WTC11 (cell line): ENCODE measurements at regions not wholly inside any gene's neighbourhood (a gene's known extent, or its start where the extent isn't known, plus 50 kb on each side); places are given as distances from the start of the nearest gene placed in this dataset.

Source experiments
- ATAC-seq: fragments of 200-7000 bp; cut with Tn5 transposase; 2 replicates; pipeline ENCODE4 v1.10.0; 2021; ENCODE audit warnings: mild to moderate bottlenecking, moderate library complexity
- CTCF ChIA-PET: fragments of 300-600 bp; sonication (Branson Sonifier 250); formaldehyde crosslinking; loops from one replicate; lab custom pipeline; 2021; ENCODE audit warnings: antibody characterized with exemption; lab: Charles Lee
- POLR2A ChIA-PET: fragments of 350-600 bp; sonication (Branson Sonifier 250); formaldehyde crosslinking; loops from one replicate; lab custom pipeline; 2021; ENCODE audit warnings: antibody characterized with exemption; lab: Charles Lee
- DNase-seq: peaks from one replicate; pipeline ENCODE4 v3.0.0; 2021; ENCODE audit warnings: low spot score
- H3K27ac Mint-ChIP-seq: 2 replicates; pipeline ENCODE4 v1.8.0; 2021; ENCODE audit warnings: mixed read lengths
- H3K27me3 Mint-ChIP-seq: 2 replicates; pipeline ENCODE4 v1.8.0; 2021; ENCODE audit warnings: low read depth, mild to moderate bottlenecking, moderate library complexity, mixed read lengths
- H3K36me3 Mint-ChIP-seq: 2 replicates; pipeline ENCODE4 v1.8.0; 2021; ENCODE audit warnings: mixed read lengths
- H3K4me1 Mint-ChIP-seq: 2 replicates; pipeline ENCODE4 v1.8.0; 2022; ENCODE audit warnings: mixed read lengths
- H3K4me3 Mint-ChIP-seq: 2 replicates; pipeline ENCODE4 v1.8.0; 2021; ENCODE audit warnings: mild to moderate bottlenecking, moderate library complexity, mixed read lengths
- H3K9me3 Mint-ChIP-seq: 2 replicates; pipeline ENCODE4 v1.8.0; 2021; ENCODE audit warnings: mixed read lengths
- ELF4 ChIP-seq: sonication (generic); formaldehyde crosslinking; IDR thresholded peaks from 2 replicates; pipeline ENCODE4 v1.8.1; 2022; ENCODE audit warnings: low read depth, mild to moderate bottlenecking, moderate library complexity, missing genetic modification reagents
- NR2C2 ChIP-seq: sonication (generic); formaldehyde crosslinking; IDR thresholded peaks from 2 replicates; pipeline ENCODE4 v1.8.0; 2022; ENCODE audit warnings: mild to moderate bottlenecking, missing genetic modification reagents
- PRRX2 ChIP-seq: fragments of 250-450 bp; sonication (Bioruptor Pico); IDR thresholded peaks from 2 replicates; pipeline ENCODE4 v1.8.0; 2021; ENCODE audit warnings: mild to moderate bottlenecking
- TEAD1 ChIP-seq: sonication (generic); formaldehyde crosslinking; IDR thresholded peaks from 2 replicates; pipeline ENCODE4 v1.8.0; 2022; ENCODE audit warnings: mild to moderate bottlenecking, missing genetic modification reagents
- ZNF263 ChIP-seq: sonication (generic); formaldehyde crosslinking; IDR thresholded peaks from 2 replicates; pipeline ENCODE4 v1.8.1; 2022; ENCODE audit warnings: low read depth, mild to moderate bottlenecking, moderate library complexity, missing genetic modification reagents
- TF ChIP-seq, protein P1 (sequence below): sonication (generic); formaldehyde crosslinking; IDR thresholded peaks from 2 replicates; pipeline ENCODE4 v1.8.1; 2022; ENCODE audit warnings: low read depth, mild to moderate bottlenecking, moderate library complexity, missing genetic modification reagents, borderline replicate concordance
- TF ChIP-seq, protein P2 (sequence below): sonication (generic); formaldehyde crosslinking; IDR thresholded peaks from 2 replicates; pipeline ENCODE4 v1.8.0; 2023; ENCODE audit warnings: mild to moderate bottlenecking, missing genetic modification reagents
- TF ChIP-seq, protein P3 (sequence below): sonication (generic); formaldehyde crosslinking; IDR thresholded peaks from 2 replicates; pipeline ENCODE4 v1.8.1; 2022; ENCODE audit warnings: mild to moderate bottlenecking, missing genetic modification reagents, moderate library complexity, borderline replicate concordance
- TF ChIP-seq, protein P4 (sequence below): fragments of 250-450 bp; sonication (Bioruptor Pico); IDR thresholded peaks from 2 replicates; pipeline ENCODE4 v1.9.0; 2021; ENCODE audit warnings: mild to moderate bottlenecking
- TF ChIP-seq, protein P5 (sequence below): sonication (generic); formaldehyde crosslinking; IDR thresholded peaks from 2 replicates; pipeline ENCODE4 v1.8.1; 2023; ENCODE audit warnings: mild to moderate bottlenecking, missing genetic modification reagents, borderline replicate concordance
- TF ChIP-seq, protein P6 (sequence below): sonication (generic); formaldehyde crosslinking; IDR thresholded peaks from 2 replicates; pipeline ENCODE4 v1.8.1; 2023; ENCODE audit warnings: mild to moderate bottlenecking, missing genetic modification reagents, moderate library complexity

DNA sequence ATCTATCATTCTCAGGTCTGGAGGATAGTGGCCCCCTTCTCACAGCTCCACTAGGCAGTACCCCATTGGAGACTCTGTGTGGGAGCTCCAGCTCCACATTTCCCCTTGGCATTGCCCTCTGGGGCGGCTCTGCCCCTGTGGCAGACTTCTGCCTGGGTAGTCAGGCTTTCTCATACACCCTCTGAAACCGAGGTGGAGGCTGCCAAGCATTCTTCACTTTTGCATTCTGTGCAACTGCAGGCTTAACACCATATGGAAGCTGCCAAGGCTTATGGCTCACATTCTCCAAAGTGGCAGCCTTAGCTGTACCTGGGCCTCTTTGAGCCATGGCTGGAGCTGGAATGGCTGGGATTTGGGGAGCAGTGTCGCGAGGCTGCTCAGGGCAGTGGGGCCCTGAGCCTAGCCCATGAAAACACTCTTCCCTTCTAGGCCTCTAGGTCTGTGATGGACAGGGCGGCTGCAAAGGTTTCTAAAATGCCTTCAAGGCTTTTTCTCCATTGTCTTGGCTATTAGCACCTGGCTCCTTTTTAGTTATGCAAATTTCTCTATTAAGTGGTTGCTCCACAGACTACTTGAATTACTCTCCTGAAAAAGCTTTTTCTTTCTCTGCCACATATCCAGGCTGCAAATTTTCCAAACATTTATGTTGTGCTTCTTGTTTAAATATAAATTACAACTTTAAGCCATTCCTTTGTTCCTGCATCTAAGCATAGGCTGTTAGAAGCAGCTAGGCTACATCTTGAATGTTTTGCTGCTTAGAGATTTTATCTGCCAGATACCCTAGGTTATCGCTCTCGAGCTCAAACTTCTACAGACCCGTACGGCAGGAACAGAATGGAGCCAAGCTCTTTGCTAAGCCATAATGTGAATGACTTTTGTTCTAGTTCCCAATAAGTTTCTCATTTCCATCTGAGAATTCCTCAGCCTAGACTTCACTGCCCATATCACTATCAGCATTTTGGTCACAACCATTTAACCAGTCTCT, 206.5 kb downstream of the CPS1 start:
- TF ChIP-seq, protein P1, sequence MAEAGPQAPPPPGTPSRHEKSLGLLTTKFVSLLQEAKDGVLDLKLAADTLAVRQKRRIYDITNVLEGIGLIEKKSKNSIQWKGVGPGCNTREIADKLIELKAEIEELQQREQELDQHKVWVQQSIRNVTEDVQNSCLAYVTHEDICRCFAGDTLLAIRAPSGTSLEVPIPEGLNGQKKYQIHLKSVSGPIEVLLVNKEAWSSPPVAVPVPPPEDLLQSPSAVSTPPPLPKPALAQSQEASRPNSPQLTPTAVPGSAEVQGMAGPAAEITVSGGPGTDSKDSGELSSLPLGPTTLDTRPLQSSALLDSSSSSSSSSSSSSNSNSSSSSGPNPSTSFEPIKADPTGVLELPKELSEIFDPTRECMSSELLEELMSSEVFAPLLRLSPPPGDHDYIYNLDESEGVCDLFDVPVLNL (CRISPR knock-in tag): no peak
- peak; percentile 35; the same call in 1 of the 2 replicates for TF ChIP-seq TEAD1 (CRISPR knock-in tag)
- no peak for TF ChIP-seq PRRX2
- no peak for TF ChIP-seq NR2C2
- TF ChIP-seq, protein P2, sequence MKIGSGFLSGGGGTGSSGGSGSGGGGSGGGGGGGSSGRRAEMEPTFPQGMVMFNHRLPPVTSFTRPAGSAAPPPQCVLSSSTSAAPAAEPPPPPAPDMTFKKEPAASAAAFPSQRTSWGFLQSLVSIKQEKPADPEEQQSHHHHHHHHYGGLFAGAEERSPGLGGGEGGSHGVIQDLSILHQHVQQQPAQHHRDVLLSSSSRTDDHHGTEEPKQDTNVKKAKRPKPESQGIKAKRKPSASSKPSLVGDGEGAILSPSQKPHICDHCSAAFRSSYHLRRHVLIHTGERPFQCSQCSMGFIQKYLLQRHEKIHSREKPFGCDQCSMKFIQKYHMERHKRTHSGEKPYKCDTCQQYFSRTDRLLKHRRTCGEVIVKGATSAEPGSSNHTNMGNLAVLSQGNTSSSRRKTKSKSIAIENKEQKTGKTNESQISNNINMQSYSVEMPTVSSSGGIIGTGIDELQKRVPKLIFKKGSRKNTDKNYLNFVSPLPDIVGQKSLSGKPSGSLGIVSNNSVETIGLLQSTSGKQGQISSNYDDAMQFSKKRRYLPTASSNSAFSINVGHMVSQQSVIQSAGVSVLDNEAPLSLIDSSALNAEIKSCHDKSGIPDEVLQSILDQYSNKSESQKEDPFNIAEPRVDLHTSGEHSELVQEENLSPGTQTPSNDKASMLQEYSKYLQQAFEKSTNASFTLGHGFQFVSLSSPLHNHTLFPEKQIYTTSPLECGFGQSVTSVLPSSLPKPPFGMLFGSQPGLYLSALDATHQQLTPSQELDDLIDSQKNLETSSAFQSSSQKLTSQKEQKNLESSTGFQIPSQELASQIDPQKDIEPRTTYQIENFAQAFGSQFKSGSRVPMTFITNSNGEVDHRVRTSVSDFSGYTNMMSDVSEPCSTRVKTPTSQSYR (CRISPR knock-in tag): no peak
- TF ChIP-seq ZNF263 (CRISPR knock-in tag): no peak
- TF ChIP-seq, protein P3, sequence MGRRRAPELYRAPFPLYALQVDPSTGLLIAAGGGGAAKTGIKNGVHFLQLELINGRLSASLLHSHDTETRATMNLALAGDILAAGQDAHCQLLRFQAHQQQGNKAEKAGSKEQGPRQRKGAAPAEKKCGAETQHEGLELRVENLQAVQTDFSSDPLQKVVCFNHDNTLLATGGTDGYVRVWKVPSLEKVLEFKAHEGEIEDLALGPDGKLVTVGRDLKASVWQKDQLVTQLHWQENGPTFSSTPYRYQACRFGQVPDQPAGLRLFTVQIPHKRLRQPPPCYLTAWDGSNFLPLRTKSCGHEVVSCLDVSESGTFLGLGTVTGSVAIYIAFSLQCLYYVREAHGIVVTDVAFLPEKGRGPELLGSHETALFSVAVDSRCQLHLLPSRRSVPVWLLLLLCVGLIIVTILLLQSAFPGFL (CRISPR knock-in tag): no peak
- TF ChIP-seq, all 79 proteins: peak for 1
- ATAC-seq (peak; percentile 97), DNase-seq (peak; percentile 23)
- ChIA-PET POLR2A (no interaction called here), CTCF (interaction anchor here (0.7 to 1.8 kb wide), 2 partner anchors 10 to 142 kb away, joined by 3 to 5 read pairs; no protein-coding TSS in a partner anchor)
- Mint-ChIP-seq H3K4me3 (peak overlapping the region; percentile 6), H3K4me1 (peaks cover 38% of the 10 kb centered on the region), H3K9me3 (peaks cover 17% of the 10 kb centered on the region), H3K27ac (peak overlapping the region; percentile 23), H3K27me3 (peaks cover 17% of the 10 kb centered on the region), H3K36me3 (peaks cover 9% of the 10 kb centered on the region)

DNA sequence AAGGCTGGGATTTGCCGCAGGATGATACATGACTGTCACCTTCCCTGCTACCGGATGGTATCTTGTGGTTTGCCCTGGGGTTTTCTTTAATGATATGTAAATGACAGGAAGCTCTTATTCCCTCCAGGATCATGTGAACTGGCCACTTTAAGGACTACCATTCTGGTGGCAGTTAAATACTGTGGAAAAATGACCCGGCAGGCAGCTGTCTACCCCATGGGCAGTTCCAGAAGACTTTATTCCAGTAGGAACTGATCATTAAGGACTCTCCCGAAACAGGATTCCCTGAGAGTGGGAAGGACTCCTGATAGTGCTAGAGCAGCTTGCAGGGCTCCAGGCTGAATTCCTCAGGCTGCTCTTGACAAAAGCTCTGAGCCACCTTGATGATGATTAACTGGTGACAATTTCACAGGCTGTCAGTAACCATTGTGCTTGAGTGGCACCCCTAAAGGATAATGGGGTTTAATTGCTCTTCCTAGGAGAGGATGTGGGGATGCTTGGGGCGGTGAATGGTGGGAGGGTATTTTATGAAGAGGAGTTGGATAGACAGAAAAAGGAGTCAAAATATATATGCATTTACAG, 212.0 kb downstream of the CPS1 start:
- Mint-ChIP-seq H3K4me1 (peaks cover 36% of the 10 kb centered on the region), H3K36me3 (peaks cover 9% of the 10 kb centered on the region), H3K9me3 (peaks cover 32% of the 10 kb centered on the region), H3K27ac (no peak overlapping the region), H3K4me3 (no peak overlapping the region), H3K27me3 (peaks cover 16% of the 10 kb centered on the region)
- ChIA-PET CTCF (no interaction called here), POLR2A (no interaction called here)
- ATAC-seq (peak; percentile 49), DNase-seq (no peak)
- TF ChIP-seq, protein P4, sequence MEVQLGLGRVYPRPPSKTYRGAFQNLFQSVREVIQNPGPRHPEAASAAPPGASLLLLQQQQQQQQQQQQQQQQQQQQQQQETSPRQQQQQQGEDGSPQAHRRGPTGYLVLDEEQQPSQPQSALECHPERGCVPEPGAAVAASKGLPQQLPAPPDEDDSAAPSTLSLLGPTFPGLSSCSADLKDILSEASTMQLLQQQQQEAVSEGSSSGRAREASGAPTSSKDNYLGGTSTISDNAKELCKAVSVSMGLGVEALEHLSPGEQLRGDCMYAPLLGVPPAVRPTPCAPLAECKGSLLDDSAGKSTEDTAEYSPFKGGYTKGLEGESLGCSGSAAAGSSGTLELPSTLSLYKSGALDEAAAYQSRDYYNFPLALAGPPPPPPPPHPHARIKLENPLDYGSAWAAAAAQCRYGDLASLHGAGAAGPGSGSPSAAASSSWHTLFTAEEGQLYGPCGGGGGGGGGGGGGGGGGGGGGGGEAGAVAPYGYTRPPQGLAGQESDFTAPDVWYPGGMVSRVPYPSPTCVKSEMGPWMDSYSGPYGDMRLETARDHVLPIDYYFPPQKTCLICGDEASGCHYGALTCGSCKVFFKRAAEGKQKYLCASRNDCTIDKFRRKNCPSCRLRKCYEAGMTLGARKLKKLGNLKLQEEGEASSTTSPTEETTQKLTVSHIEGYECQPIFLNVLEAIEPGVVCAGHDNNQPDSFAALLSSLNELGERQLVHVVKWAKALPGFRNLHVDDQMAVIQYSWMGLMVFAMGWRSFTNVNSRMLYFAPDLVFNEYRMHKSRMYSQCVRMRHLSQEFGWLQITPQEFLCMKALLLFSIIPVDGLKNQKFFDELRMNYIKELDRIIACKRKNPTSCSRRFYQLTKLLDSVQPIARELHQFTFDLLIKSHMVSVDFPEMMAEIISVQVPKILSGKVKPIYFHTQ (CRISPR knock-in tag): no peak
- no peak for TF ChIP-seq ELF4
- TF ChIP-seq PRRX2: no peak
- TF ChIP-seq, protein P5, sequence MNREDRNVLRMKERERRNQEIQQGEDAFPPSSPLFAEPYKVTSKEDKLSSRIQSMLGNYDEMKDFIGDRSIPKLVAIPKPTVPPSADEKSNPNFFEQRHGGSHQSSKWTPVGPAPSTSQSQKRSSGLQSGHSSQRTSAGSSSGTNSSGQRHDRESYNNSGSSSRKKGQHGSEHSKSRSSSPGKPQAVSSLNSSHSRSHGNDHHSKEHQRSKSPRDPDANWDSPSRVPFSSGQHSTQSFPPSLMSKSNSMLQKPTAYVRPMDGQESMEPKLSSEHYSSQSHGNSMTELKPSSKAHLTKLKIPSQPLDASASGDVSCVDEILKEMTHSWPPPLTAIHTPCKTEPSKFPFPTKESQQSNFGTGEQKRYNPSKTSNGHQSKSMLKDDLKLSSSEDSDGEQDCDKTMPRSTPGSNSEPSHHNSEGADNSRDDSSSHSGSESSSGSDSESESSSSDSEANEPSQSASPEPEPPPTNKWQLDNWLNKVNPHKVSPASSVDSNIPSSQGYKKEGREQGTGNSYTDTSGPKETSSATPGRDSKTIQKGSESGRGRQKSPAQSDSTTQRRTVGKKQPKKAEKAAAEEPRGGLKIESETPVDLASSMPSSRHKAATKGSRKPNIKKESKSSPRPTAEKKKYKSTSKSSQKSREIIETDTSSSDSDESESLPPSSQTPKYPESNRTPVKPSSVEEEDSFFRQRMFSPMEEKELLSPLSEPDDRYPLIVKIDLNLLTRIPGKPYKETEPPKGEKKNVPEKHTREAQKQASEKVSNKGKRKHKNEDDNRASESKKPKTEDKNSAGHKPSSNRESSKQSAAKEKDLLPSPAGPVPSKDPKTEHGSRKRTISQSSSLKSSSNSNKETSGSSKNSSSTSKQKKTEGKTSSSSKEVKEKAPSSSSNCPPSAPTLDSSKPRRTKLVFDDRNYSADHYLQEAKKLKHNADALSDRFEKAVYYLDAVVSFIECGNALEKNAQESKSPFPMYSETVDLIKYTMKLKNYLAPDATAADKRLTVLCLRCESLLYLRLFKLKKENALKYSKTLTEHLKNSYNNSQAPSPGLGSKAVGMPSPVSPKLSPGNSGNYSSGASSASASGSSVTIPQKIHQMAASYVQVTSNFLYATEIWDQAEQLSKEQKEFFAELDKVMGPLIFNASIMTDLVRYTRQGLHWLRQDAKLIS: no peak
- TF ChIP-seq, protein P6, sequence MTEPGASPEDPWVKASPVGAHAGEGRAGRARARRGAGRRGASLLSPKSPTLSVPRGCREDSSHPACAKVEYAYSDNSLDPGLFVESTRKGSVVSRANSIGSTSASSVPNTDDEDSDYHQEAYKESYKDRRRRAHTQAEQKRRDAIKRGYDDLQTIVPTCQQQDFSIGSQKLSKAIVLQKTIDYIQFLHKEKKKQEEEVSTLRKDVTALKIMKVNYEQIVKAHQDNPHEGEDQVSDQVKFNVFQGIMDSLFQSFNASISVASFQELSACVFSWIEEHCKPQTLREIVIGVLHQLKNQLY (CRISPR knock-in tag): no peak
